Left ventricle myocardium inferior (tissue), 1 donor: ENCODE measurements at regions not wholly inside any gene's neighbourhood (a gene's known extent, or its start where the extent isn't known, plus 50 kb on each side); places are given as distances from the start of the nearest gene placed in this dataset.

Experiments used
- DNase-seq: peaks from one replicate; pipeline ENCODE4 v3.0.0-alpha.2; 2020
- H3K27ac ChIP-seq: fragments of 200-600 bp; replicated peaks from 2 replicates; pipeline ENCODE4 v1.8.0; 2021
- H3K27me3 ChIP-seq: fragments of 200-600 bp; 2 replicates; pipeline ENCODE4 v1.8.0; 2021; ENCODE audit warnings: low read depth
- H3K36me3 ChIP-seq: fragments of 200-600 bp; 2 replicates; pipeline ENCODE4 v1.8.0; 2021
- H3K4me1 ChIP-seq: fragments of 200-600 bp; 2 replicates; pipeline ENCODE4 v1.8.0; 2021
- H3K4me3 ChIP-seq: fragments of 200-600 bp; 2 replicates; pipeline ENCODE4 v1.8.0; 2021; ENCODE audit warnings: mild to moderate bottlenecking, moderate library complexity
- H3K9me3 ChIP-seq: fragments of 200-600 bp; replicated peaks from 2 replicates; pipeline ENCODE4 v1.8.0; 2021
- CTCF ChIP-seq: fragments of 200-600 bp; IDR thresholded peaks from 2 replicates; pipeline ENCODE4 v1.8.0; 2021; ENCODE audit warnings: antibody characterized with exemption, mild to moderate bottlenecking, borderline replicate concordance
- intact Hi-C: fragments of 100-400 bp; cut with micrococcal nuclease; formaldehyde crosslinking; loops from one replicate; pipeline ENCODE4 v1.11.0; 2022
- donor health status: DM: no; HTN: yes; CAD: no; lungs with severe emphysema.

DNA sequence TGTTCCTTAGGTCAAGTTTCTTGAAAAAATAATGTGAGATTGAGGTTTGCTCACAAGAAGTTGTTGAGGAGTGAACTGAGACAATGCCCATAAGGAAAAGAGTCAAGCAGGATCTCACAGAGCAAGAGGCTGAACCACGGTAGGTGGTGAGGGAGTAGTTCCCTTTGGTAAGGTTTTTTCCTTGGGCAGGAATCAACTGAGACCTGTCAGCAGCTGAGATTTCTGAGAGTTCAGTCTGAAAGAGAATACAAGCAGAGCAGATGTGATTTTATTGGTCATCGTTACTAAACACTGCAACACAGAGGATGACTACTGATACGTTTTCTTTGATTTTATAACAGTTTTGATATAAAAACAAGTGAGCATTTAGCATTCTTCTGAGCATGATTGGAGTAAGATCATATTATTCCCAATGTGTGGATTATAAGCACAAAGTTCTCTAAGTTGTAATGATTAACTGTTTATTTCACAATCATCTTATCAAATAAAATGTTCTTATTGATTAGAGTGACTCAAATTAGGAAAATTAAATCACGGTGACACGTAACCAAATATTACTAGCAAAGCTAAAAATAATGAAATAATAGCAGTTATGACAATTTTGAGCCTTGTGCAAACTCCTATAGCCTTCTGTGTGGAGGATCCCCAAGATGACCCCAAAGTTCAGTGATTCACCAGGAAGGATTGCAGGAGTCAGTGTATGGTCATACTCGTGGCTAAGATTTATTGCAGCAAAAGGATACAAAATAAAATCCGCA is 346.2 kb upstream of the ZNF717 start:
- H3K36me3 ChIP-seq: no peaks in the 10 kb centered on the region
- no peak for DNase-seq
- H3K9me3 ChIP-seq: no peaks in the 10 kb centered on the region
- no peak overlapping the region for H3K4me3 ChIP-seq
- intact Hi-C loops: no loop called here
- H3K27ac ChIP-seq: no peak overlapping the region
- TF ChIP-seq CTCF: no peak
- H3K27me3 ChIP-seq: no peaks in the 10 kb centered on the region
- H3K4me1 ChIP-seq: no peaks in the 10 kb centered on the region

- no peak for TF ChIP-seq CTCF
- intact Hi-C loops: no loop called here
- Histone ChIP-seq H3K36me3 (no peaks in the 10 kb centered on the region), H3K27ac (no peak overlapping the region), H3K4me3 (no peak overlapping the region), H3K4me1 (no peaks in the 10 kb centered on the region), H3K9me3 (no peaks in the 10 kb centered on the region), H3K27me3 (no peaks in the 10 kb centered on the region)
- DNase-seq: no peak
Measured at GRCh38 chr3:76132154-76132470, 346.8 kb upstream of the ZNF717 start.

GRCh38 chr3:76134166-76134565 is 348.8 kb upstream of the ZNF717 start:
- H3K36me3 ChIP-seq: no peaks in the 10 kb centered on the region
- intact Hi-C loops: no loop called here
- DNase-seq: no peak
- no peaks in the 10 kb centered on the region for H3K27me3 ChIP-seq
- no peak overlapping the region for H3K27ac ChIP-seq
- no peaks in the 10 kb centered on the region for H3K4me1 ChIP-seq
- no peaks in the 10 kb centered on the region for H3K9me3 ChIP-seq
- TF ChIP-seq CTCF: no peak
- H3K4me3 ChIP-seq: no peak overlapping the region

DNA sequence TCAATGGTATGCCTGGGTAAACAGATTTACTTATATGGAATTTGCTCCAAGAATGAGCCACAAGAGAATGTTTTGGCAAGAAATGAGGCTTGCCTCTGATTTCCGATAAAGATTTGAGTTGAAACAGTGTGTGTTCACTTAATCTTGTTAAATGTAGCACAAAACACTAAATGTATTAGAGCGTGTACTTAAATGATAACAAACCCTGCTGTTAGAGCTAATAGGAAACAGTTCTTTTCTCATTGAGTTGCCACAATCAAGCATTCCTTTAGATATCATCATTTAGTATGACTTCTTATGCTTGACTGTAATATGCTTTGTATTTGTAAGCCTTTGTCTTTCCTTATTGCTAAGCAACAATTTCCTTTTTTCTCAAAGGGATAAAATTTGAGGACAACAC is 353.6 kb upstream of the ZNF717 start:
- DNase-seq: no peak
- Histone ChIP-seq H3K27ac (no peak overlapping the region), H3K4me1 (no peaks in the 10 kb centered on the region), H3K9me3 (no peaks in the 10 kb centered on the region), H3K27me3 (no peaks in the 10 kb centered on the region), H3K36me3 (no peaks in the 10 kb centered on the region), H3K4me3 (no peak overlapping the region)
- intact Hi-C loops: no loop called here
- TF ChIP-seq CTCF: no peak

- intact Hi-C loops: no loop called here
- Histone ChIP-seq H3K27ac (no peak overlapping the region), H3K27me3 (no peaks in the 10 kb centered on the region), H3K4me3 (no peak overlapping the region), H3K9me3 (peaks cover 28% of the 10 kb centered on the region), H3K36me3 (no peaks in the 10 kb centered on the region), H3K4me1 (no peaks in the 10 kb centered on the region)
- DNase-seq: no peak
- TF ChIP-seq CTCF: no peak
Measured at GRCh38 chr3:76147846-76148245, 362.5 kb upstream of the ZNF717 start.
